HG03039 (cell line): ENCODE measurements at regions not wholly inside any gene's neighbourhood (a gene's known extent, or its start where the extent isn't known, plus 50 kb on each side); places are given as distances from the start of the nearest gene placed in this dataset.

Source experiments
- ATAC-seq: cut with Tn5 transposase; IDR thresholded peaks from one replicate; pipeline ENCODE4 v1.9.1; 2021; ENCODE audit warnings: mild to moderate bottlenecking, moderate library complexity; ENCODE audit not compliant: unreplicated experiment

GRCh38 chr10:10499839-10500238, 517.8 kb upstream of the CELF2 start:
- no peak for ATAC-seq

GRCh38 chr10:10500937-10501336, 516.7 kb upstream of the CELF2 start:
- no peak for ATAC-seq

- ATAC-seq = no peak
These were observed 513.9 kb upstream of the CELF2 start for GRCh38 chr10:10503772-10504171.

- no peak for ATAC-seq
These were observed 509.5 kb upstream of the CELF2 start for GRCh38 chr10:10508211-10508610.

- ATAC-seq = no peak
These were observed 507.5 kb upstream of the CELF2 start for GRCh38 chr10:10510179-10510578.

GRCh38 chr10:10513067-10513466, 504.6 kb upstream of the CELF2 start:
- ATAC-seq = no peak

- ATAC-seq = no peak
These were observed 503.8 kb upstream of the CELF2 start for GRCh38 chr10:10513898-10514297.

GRCh38 chr10:10514797-10515196, 502.9 kb upstream of the CELF2 start:
- no peak for ATAC-seq

- ATAC-seq = no peak
These were observed 502.0 kb upstream of the CELF2 start for GRCh38 chr10:10515479-10516204.

- ATAC-seq = no peak
These were observed 501.1 kb upstream of the CELF2 start for GRCh38 chr10:10516346-10517130.

GRCh38 chr10:10517866-10518265, 499.8 kb upstream of the CELF2 start:
- no peak for ATAC-seq

- no peak for ATAC-seq
These were observed 498.0 kb upstream of the CELF2 start for GRCh38 chr10:10519674-10520073.

GRCh38 chr10:10520491-10521385, 496.9 kb upstream of the CELF2 start:
- peak; percentile 88 for ATAC-seq

GRCh38 chr10:10526846-10527245, 490.8 kb upstream of the CELF2 start:
- ATAC-seq = no peak

GRCh38 chr10:10527861-10528562, 489.7 kb upstream of the CELF2 start:
- no peak for ATAC-seq

- ATAC-seq = no peak
These were observed 489.1 kb upstream of the CELF2 start for GRCh38 chr10:10528563-10528910.

GRCh38 chr10:10530313-10530712, 487.4 kb upstream of the CELF2 start:
- ATAC-seq = no peak

GRCh38 chr10:10532236-10532635, 485.4 kb upstream of the CELF2 start:
- ATAC-seq = no peak

GRCh38 chr10:10532826-10533225, 484.8 kb upstream of the CELF2 start:
- ATAC-seq = no peak

GRCh38 chr10:10533437-10533836, 484.2 kb upstream of the CELF2 start:
- ATAC-seq = no peak

GRCh38 chr10:10538326-10538725, 479.3 kb upstream of the CELF2 start:
- no peak for ATAC-seq
